T-cell (primary cell): ENCODE measurements at regions not wholly inside any gene's neighbourhood (a gene's known extent, or its start where the extent isn't known, plus 50 kb on each side); places are given as distances from the start of the nearest gene placed in this dataset.
A peak's percentile ranks its signal among the peaks of the same experiment; 100 is the strongest.

Experiments
- ATAC-seq, 4 experiments: fragments of 200-7000 bp in 3 of 4; fragments of 150-1000 bp in 1 of 4; cut with Tn5 transposase; replicated peaks in 1 of 4; 1 replicate in 3 of 4; 2 replicates in 1 of 4; pipeline ENCODE4 v1.10.0; 2021; ENCODE audit warnings: moderate library complexity in 3 of 4, mild to moderate bottlenecking in 2 of 4, moderate number of reproducible peaks in 1 of 4
- CTCF ChIA-PET, 2 donors: fragments of 300-600 bp; sonication (Branson Sonifier 250); formaldehyde crosslinking; loops; one replicate each; lab custom pipeline; 2022; ENCODE audit warnings: antibody characterized with exemption in 2 of 2; lab: Charles Lee
- POLR2A ChIA-PET, 2 donors: fragments of 300-600 bp; sonication (Branson Sonifier 250); formaldehyde crosslinking; loops; one replicate each; lab custom pipeline; 2022; ENCODE audit warnings: antibody characterized with exemption in 2 of 2; lab: Charles Lee
- DNase-seq, 35 experiments: peaks; one replicate each; pipeline versions ENCODE4 v3.0.0 to v3.0.0-alpha.2; 2013 to 2023
- H3K27ac ChIP-seq: one replicate; pipeline ENCODE4 v1.5.1; 2013; ENCODE audit warnings: low read length
- H3K27me3 ChIP-seq, 2 experiments: replicated peaks in 1 of 2; 1 replicate in 1 of 2; 2 replicates in 1 of 2; pipeline versions ENCODE4 v1.6.1 to v1.7.0; 2013; ENCODE audit warnings: low read length in 1 of 2, mixed read lengths in 1 of 2; ENCODE audit not compliant: control insufficient read depth in 2 of 2, insufficient read depth in 2 of 2; ENCODE audit errors: extremely low read depth in 1 of 2
- H3K36me3 ChIP-seq, 2 donors: 1 replicate in 1 of 2; 2 replicates in 1 of 2; pipeline versions ENCODE4 v1.6.1 to v1.7.0; 2013; ENCODE audit warnings: low read length in 1 of 2; ENCODE audit not compliant: control insufficient read depth in 2 of 2, insufficient read depth in 1 of 2; ENCODE audit errors: extremely low read depth in 1 of 2
- H3K4me1 ChIP-seq, 2 experiments: 1 replicate in 1 of 2; 2 replicates in 1 of 2; pipeline versions ENCODE4 v1.6.1 to v1.7.0; 2013; ENCODE audit warnings: low read length in 2 of 2, mixed read lengths in 1 of 2; ENCODE audit not compliant: insufficient read depth in 2 of 2, control insufficient read depth in 1 of 2; ENCODE audit errors: extremely low read depth in 1 of 2
- H3K4me3 ChIP-seq, 2 donors: 1 replicate in 1 of 2; 2 replicates in 1 of 2; pipeline versions ENCODE4 v1.5.1 to v1.7.0; 2013; ENCODE audit warnings: mild to moderate bottlenecking in 2 of 2, low read length in 1 of 2, moderate library complexity in 1 of 2; ENCODE audit not compliant: control insufficient read depth in 1 of 2; ENCODE audit errors: extremely low read depth in 1 of 2
- H3K9me3 ChIP-seq: 2 replicates; pipeline ENCODE4 v1.7.0; 2013
- H3K27ac Mint-ChIP-seq, 2 donors: one replicate each; pipeline ENCODE4 v1.8.0; 2020 to 2021; ENCODE audit warnings: mild to moderate bottlenecking in 2 of 2, mixed read lengths in 2 of 2
- H3K27me3 Mint-ChIP-seq, 2 donors: one replicate each; pipeline ENCODE4 v1.8.0; 2021 to 2022; ENCODE audit warnings: mixed read lengths in 2 of 2
- H3K36me3 Mint-ChIP-seq: one replicate; pipeline ENCODE4 v1.8.0; 2021; ENCODE audit warnings: mixed read lengths
- H3K4me1 Mint-ChIP-seq, 3 donors: one replicate each; pipeline ENCODE4 v1.8.0; 2020 to 2022; ENCODE audit warnings: mixed read lengths in 3 of 3, mild to moderate bottlenecking in 1 of 3
- H3K4me3 Mint-ChIP-seq, 3 donors: one replicate each; pipeline ENCODE4 v1.8.0; 2020 to 2022; ENCODE audit warnings: mild to moderate bottlenecking in 3 of 3, mixed read lengths in 3 of 3, moderate library complexity in 3 of 3
- H3K9me3 Mint-ChIP-seq, 3 donors: one replicate each; pipeline ENCODE4 v1.8.0; 2020 to 2022; ENCODE audit warnings: mixed read lengths in 3 of 3
- WGBS: methylation state at CpG from one replicate; pipeline ENCODE4 v1.1.5; 2013; ENCODE audit warnings: missing lambda C conversion rate; ENCODE audit not compliant: insufficient coverage; 5-methylcytosine and 5-hydroxymethylcytosine counted together

DNA sequence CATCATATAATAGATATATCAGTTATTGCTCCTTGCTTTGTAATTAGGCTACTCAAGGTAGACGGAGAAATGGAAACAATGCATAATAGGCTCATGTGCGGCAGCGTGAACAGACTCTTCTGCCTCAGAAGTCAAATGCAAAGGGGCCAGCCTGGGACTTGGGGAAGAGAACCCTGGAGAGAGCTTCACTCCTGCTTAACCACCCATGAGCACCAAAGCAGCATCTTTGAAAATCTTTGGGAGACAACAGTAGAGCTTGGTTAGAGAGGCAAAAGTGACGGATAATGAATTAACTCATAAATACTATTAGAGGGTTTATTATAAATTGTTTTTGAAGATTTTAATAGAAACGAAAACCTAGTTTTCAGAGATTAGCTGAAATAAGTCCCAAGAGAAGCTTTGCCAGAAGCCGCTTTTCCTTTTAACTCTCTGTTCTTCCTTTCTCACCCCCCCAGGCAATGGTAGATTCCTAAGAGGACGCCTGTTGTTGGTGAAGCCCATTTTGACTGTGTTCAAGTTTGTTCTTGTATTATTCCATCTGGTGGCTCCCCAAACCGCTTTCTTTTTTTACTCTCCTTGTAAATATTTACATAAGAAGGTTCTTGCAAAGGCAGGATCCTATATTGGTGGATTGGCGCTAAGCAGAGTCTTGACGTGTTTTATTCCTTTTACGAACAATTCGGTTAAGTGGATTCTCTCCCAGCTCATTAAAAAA is 196.0 kb upstream of the TPRG1 start:
- Mint-ChIP-seq H3K9me3 (no peaks in the 10 kb centered on the region), H3K4me1 (peaks cover 15 to 25% (median 19%) of the 10 kb centered on the region in 3 donors), H3K27ac (peak overlapping the region in 1 of 2 donors; percentile 53), H3K4me3 (no peak overlapping the region), H3K27me3 (peaks cover 6 to 12% of the 10 kb centered on the region in 2 donors), H3K36me3 (peaks cover 4% of the 10 kb centered on the region)
- peaks cover 0 to 22% of the 10 kb centered on the region in 2 experiments for H3K4me1 ChIP-seq
- no CpG with 5 or more reads among the region's 12 CpGs for WGBS
- no peaks in the 10 kb centered on the region for H3K9me3 ChIP-seq
- DNase-seq (no peak), ATAC-seq (no peak)
- H3K36me3 ChIP-seq, result no peaks in the 10 kb centered on the region
- H3K27me3 ChIP-seq, result peaks cover 0 to 5% of the 10 kb centered on the region in 2 experiments
- H3K4me3 ChIP-seq, result no peak overlapping the region
- H3K27ac ChIP-seq, result no peak overlapping the region
- ChIA-PET CTCF (interaction anchor here in 1 of 2 donors (0.8 to 2.4 kb wide), 3 partner anchors 17 to 1237 kb away, joined by 3 to 9 read pairs (median 4); no protein-coding TSS in a partner anchor), POLR2A (no interaction called here)

- Histone ChIP-seq H3K36me3 (no peaks in the 10 kb centered on the region), H3K27me3 (peaks cover 0 to 5% of the 10 kb centered on the region in 2 experiments), H3K4me1 (peaks cover 0 to 22% of the 10 kb centered on the region in 2 experiments), H3K27ac (no peak overlapping the region), H3K9me3 (no peaks in the 10 kb centered on the region), H3K4me3 (no peak overlapping the region)
- ATAC-seq (no peak), DNase-seq (no peak)
- ChIA-PET POLR2A (no interaction called here), CTCF (interaction anchor here in 1 of 2 donors (0.9 kb wide), 1 partner anchor 16 kb away, joined by 3 read pairs; no protein-coding TSS in a partner anchor)
- WGBS, result 93% methylated on average over 3 of the region's 4 CpGs
- Mint-ChIP-seq H3K27me3 (peaks cover 4 to 10% of the 10 kb centered on the region in 2 donors), H3K9me3 (no peaks in the 10 kb centered on the region), H3K36me3 (peaks cover 4% of the 10 kb centered on the region), H3K4me3 (no peak overlapping the region), H3K27ac (no peak overlapping the region), H3K4me1 (peaks cover 15 to 25% (median 19%) of the 10 kb centered on the region in 3 donors)
These were observed 195.4 kb upstream of the TPRG1 start for GRCh38 chr3:188976407-188976806.

GRCh38 chr3:188978421-188979171 is 193.2 kb upstream of the TPRG1 start:
- ATAC-seq (no peak), DNase-seq (no peak)
- H3K4me3 Mint-ChIP-seq, result no peak overlapping the region
- Histone ChIP-seq H3K4me1 (peaks cover 0 to 15% of the 10 kb centered on the region in 2 experiments), H3K4me3 (no peak overlapping the region), H3K9me3 (no peaks in the 10 kb centered on the region), H3K27me3 (no peaks in the 10 kb centered on the region), H3K36me3 (no peaks in the 10 kb centered on the region), H3K27ac (no peak overlapping the region)
- no peaks in the 10 kb centered on the region for H3K9me3 Mint-ChIP-seq
- H3K27me3 Mint-ChIP-seq, result peaks cover 5 to 7% of the 10 kb centered on the region in 2 donors
- ChIA-PET POLR2A (no interaction called here), CTCF (interaction anchor here in 1 of 2 donors (1.0 kb wide), 1 partner anchor 1238 kb away, joined by 3 read pairs; no protein-coding TSS in a partner anchor)
- no peaks in the 10 kb centered on the region for H3K36me3 Mint-ChIP-seq
- H3K27ac Mint-ChIP-seq, result no peak overlapping the region
- WGBS, result 70% methylated on average over 4 of the region's 7 CpGs
- peaks cover 8 to 16% (median 16%) of the 10 kb centered on the region in 3 donors for H3K4me1 Mint-ChIP-seq

GRCh38 chr3:188979248-188979647 is 192.5 kb upstream of the TPRG1 start:
- H3K27me3 ChIP-seq, result no peaks in the 10 kb centered on the region
- Mint-ChIP-seq H3K36me3 (no peaks in the 10 kb centered on the region), H3K27me3 (peaks cover 5 to 7% of the 10 kb centered on the region in 2 donors), H3K4me3 (no peak overlapping the region), H3K9me3 (no peaks in the 10 kb centered on the region), H3K27ac (no peak overlapping the region), H3K4me1 (peaks cover 8 to 14% (median 14%) of the 10 kb centered on the region in 3 donors)
- no peak for DNase-seq
- ChIA-PET CTCF (interaction anchor here in 1 of 2 donors (1.0 kb wide), 1 partner anchor 1238 kb away, joined by 3 read pairs; no protein-coding TSS in a partner anchor), POLR2A (no interaction called here)
- H3K27ac ChIP-seq, result no peak overlapping the region
- ATAC-seq, result no peak
- no peaks in the 10 kb centered on the region for H3K9me3 ChIP-seq
- no peak overlapping the region for H3K4me3 ChIP-seq
- 93% methylated on average over 4 of the region's 7 CpGs for WGBS
- H3K36me3 ChIP-seq, result no peaks in the 10 kb centered on the region
- peaks cover 0 to 14% of the 10 kb centered on the region in 2 experiments for H3K4me1 ChIP-seq

- H3K9me3 Mint-ChIP-seq, result no peaks in the 10 kb centered on the region
- CTCF ChIA-PET, result no interaction called here
- ATAC-seq, result no peak
- Histone ChIP-seq H3K4me1 (peaks cover 0 to 9% of the 10 kb centered on the region in 2 experiments), H3K36me3 (no peaks in the 10 kb centered on the region), H3K27me3 (no peaks in the 10 kb centered on the region), H3K27ac (no peak overlapping the region), H3K9me3 (no peaks in the 10 kb centered on the region), H3K4me3 (no peak overlapping the region)
- H3K4me3 Mint-ChIP-seq, result no peak overlapping the region
- peaks cover 7 to 9% (median 9%) of the 10 kb centered on the region in 3 donors for H3K4me1 Mint-ChIP-seq
- 82% methylated on average over 3 of the region's 6 CpGs for WGBS
- no peak for DNase-seq
- POLR2A ChIA-PET, result no interaction called here
- no peaks in the 10 kb centered on the region for H3K36me3 Mint-ChIP-seq
- no peak overlapping the region for H3K27ac Mint-ChIP-seq
- H3K27me3 Mint-ChIP-seq, result peaks cover 5 to 8% of the 10 kb centered on the region in 2 donors
These were observed 192.0 kb upstream of the TPRG1 start for GRCh38 chr3:188979669-188980310.

GRCh38 chr3:188993181-188993580 is 178.6 kb upstream of the TPRG1 start:
- Mint-ChIP-seq H3K4me1 (no peaks in the 10 kb centered on the region), H3K9me3 (no peaks in the 10 kb centered on the region), H3K27me3 (peaks cover 10 to 13% of the 10 kb centered on the region in 2 donors), H3K27ac (no peak overlapping the region), H3K4me3 (no peak overlapping the region), H3K36me3 (no peaks in the 10 kb centered on the region)
- Histone ChIP-seq H3K27me3 (peaks cover 0 to 4% of the 10 kb centered on the region in 2 experiments), H3K4me3 (no peak overlapping the region), H3K9me3 (no peaks in the 10 kb centered on the region), H3K27ac (no peak overlapping the region), H3K4me1 (no peaks in the 10 kb centered on the region), H3K36me3 (no peaks in the 10 kb centered on the region)
- no CpG with 5 or more reads among the region's 4 CpGs for WGBS
- ATAC-seq (no peak), DNase-seq (no peak)
- ChIA-PET POLR2A (no interaction called here), CTCF (interaction anchor here in 1 of 2 donors (1.1 kb wide), 1 partner anchor 17 kb away, joined by 3 read pairs; no protein-coding TSS in a partner anchor)
